GM12878 (cell line): ENCODE measurements at regions not wholly inside any gene's neighbourhood (a gene's known extent, or its start where the extent isn't known, plus 50 kb on each side); places are given as distances from the start of the nearest gene placed in this dataset.

Experiments
- ATAC-seq: fragments of 200-7000 bp; cut with Tn5 transposase; 3 replicates; pipeline ENCODE4 v1.9.1; 2020; ENCODE audit warnings: mild to moderate bottlenecking, moderate library complexity
- BruUV-seq: library from RNA; stranded (reverse); fragments of 400-500 nt; replicated peaks from 2 replicates; lab custom pipeline; 2021; lab: Mats Ljungman, UMichigan
- CTCF ChIA-PET: fragments of 300-600 bp; sonication (Branson Sonifier 250); formaldehyde crosslinking; extraction: SDS; loops from one replicate; lab custom pipeline; 2021; ENCODE audit warnings: inconsistent platforms; lab: Yijun Ruan, JAX
- POLR2A ChIA-PET: fragments of 350-600 bp; formaldehyde crosslinking; extraction: SDS; loops from one replicate; lab custom pipeline; 2021; ENCODE audit warnings: inconsistent platforms; lab: Charles Lee
- RAD21 ChIA-PET: fragments of 300-600 bp; sonication (Branson Sonifier 250); formaldehyde crosslinking; loops from one replicate; lab custom pipeline; 2023; ENCODE audit warnings: antibody characterized with exemption; ENCODE audit not compliant: unreplicated experiment; lab: Charles Lee
- SMC1A ChIA-PET: fragments of 300-600 bp; sonication (Branson Sonifier 250); formaldehyde crosslinking; loops from one replicate; lab custom pipeline; 2023; ENCODE audit not compliant: unreplicated experiment, uncharacterized antibody; lab: Charles Lee
- DNase-seq: peaks from one replicate; pipeline ENCODE4 v3.0.0-alpha.2; 2011; ENCODE audit warnings: low read depth, low spot score
- FAIRE-seq: peaks from 3 replicates; lab custom pipeline; 2011; peaks lifted over from hg19 to GRCh38; lab: Jason Lieb, UNC
- H2AFZ ChIP-seq: 2 replicates; pipeline ENCODE4 v1.6.0; 2011; ENCODE audit warnings: low read depth, low read length, control low read depth; ENCODE audit not compliant: control insufficient read depth
- H3K27ac ChIP-seq: 2 replicates; pipeline ENCODE4 v1.5.1; 2011; ENCODE audit warnings: control low read depth; ENCODE audit not compliant: control insufficient read depth, insufficient read depth
- H3K27me3 ChIP-seq, 2 experiments: replicated peaks in 1 of 2; 2 replicates each; pipeline versions ENCODE4 v1.6.0 to v1.6.1; 2011; ENCODE audit warnings: low read length in 1 of 2; ENCODE audit not compliant: control insufficient read depth in 2 of 2, insufficient read depth in 2 of 2
- H3K36me3 ChIP-seq, 2 experiments: 2 replicates each; pipeline ENCODE4 v1.5.1; 2011; ENCODE audit warnings: low read length in 1 of 2; ENCODE audit not compliant: control insufficient read depth in 2 of 2, insufficient read depth in 2 of 2
- H3K4me1 ChIP-seq: 2 replicates; pipeline ENCODE4 v1.6.1; 2011; ENCODE audit warnings: mild to moderate bottlenecking, low read length, moderate library complexity, mixed read lengths; ENCODE audit not compliant: control insufficient read depth, insufficient read depth
- H3K4me2 ChIP-seq: 2 replicates; pipeline ENCODE4 v1.6.0; 2011; ENCODE audit warnings: control low read depth; ENCODE audit not compliant: control insufficient read depth, insufficient read depth
- H3K4me3 ChIP-seq: fragments of 200-600 bp; sonication (generic); 2 replicates; pipeline ENCODE4 v1.5.1; 2016
- H3K79me2 ChIP-seq: 2 replicates; pipeline ENCODE4 v1.6.0; 2011; ENCODE audit warnings: low read length; ENCODE audit not compliant: control insufficient read depth, insufficient read depth
- H3K9ac ChIP-seq: 2 replicates; pipeline ENCODE4 v1.8.0; 2011; ENCODE audit warnings: low read length, control low read depth, mixed read lengths; ENCODE audit not compliant: control insufficient read depth, insufficient read depth
- H3K9me3 ChIP-seq: replicated peaks from 3 replicates; pipeline ENCODE4 v1.5.1; 2011; ENCODE audit warnings: mild to moderate bottlenecking, low read length; ENCODE audit not compliant: control insufficient read depth, insufficient read depth
- H4K20me1 ChIP-seq: 2 replicates; pipeline ENCODE4 v1.6.0; 2011; ENCODE audit not compliant: control insufficient read depth, insufficient read depth
- CBX3 ChIP-seq: fragments of 200-600 bp; sonication (generic); IDR thresholded peaks from 2 replicates; pipeline ENCODE4 v1.6.1; 2016; ENCODE audit warnings: low read depth, borderline replicate concordance
- CEBPB ChIP-seq, 2 experiments: fragments of 150-350 bp in 1 of 2; IDR thresholded peaks; 2 replicates each; pipeline ENCODE4 v1.6.1; 2012 to 2014; ENCODE audit warnings: low read depth in 2 of 2, low read length in 2 of 2, borderline replicate concordance in 1 of 2, inconsistent platforms in 1 of 2
- HCFC1 ChIP-seq: fragments of 150-350 bp; IDR thresholded peaks from 2 replicates; pipeline ENCODE4 v1.6.1; 2014; ENCODE audit warnings: low read length
- NFIC ChIP-seq: IDR thresholded peaks from 2 replicates; pipeline ENCODE4 v1.6.1; 2012; ENCODE audit warnings: low read depth, mild to moderate bottlenecking, inconsistent platforms, low read length, moderate library complexity
- NR2C2 ChIP-seq: IDR thresholded peaks from 2 replicates; pipeline ENCODE4 v1.6.1; 2011; ENCODE audit warnings: borderline replicate concordance, low read depth; ENCODE audit not compliant: control insufficient read depth, insufficient read length
- RAD21 ChIP-seq: IDR thresholded peaks from 2 replicates; pipeline ENCODE4 v1.6.1; 2011; ENCODE audit warnings: mild to moderate bottlenecking, low read depth, low read length, moderate library complexity; ENCODE audit not compliant: insufficient read depth
- RUNX3 ChIP-seq: IDR thresholded peaks from 2 replicates; pipeline ENCODE4 v1.6.1; 2012; ENCODE audit warnings: low read length, inconsistent platforms
- SMC3 ChIP-seq: IDR thresholded peaks from 2 replicates; pipeline ENCODE4 v1.6.1; 2011; ENCODE audit warnings: low read length, improper control_type of control experiment, borderline replicate concordance
- SUZ12 ChIP-seq: fragments of 200-600 bp; sonication (generic); IDR thresholded peaks from one replicate; pipeline ENCODE4 v1.6.1; 2018; ENCODE audit warnings: antibody characterized with exemption, mild to moderate bottlenecking; ENCODE audit not compliant: unreplicated experiment
- TAF1 ChIP-seq: IDR thresholded peaks from 2 replicates; pipeline ENCODE4 v1.6.1; 2011; ENCODE audit warnings: mild to moderate bottlenecking, low read depth, low read length, borderline replicate concordance
- WGBS: methylation state at CpG from one replicate; pipeline ENCODE4 v1.1.6; 2016; ENCODE audit warnings: low lambda C conversion rate; ENCODE audit not compliant: insufficient replicate concordance, insufficient coverage; ENCODE audit errors: missing lambda C conversion rate; 5-methylcytosine and 5-hydroxymethylcytosine counted together
- in situ Hi-C: fragments of 300-500 bp; cut with MboI; formaldehyde crosslinking; loops from 9 replicates; pipeline ENCODE4 v1.14.3; 2018; ENCODE audit warnings: mixed read lengths
- intact Hi-C: fragments of 100-400 bp; cut with micrococcal nuclease; formaldehyde crosslinking; loops from one replicate; pipeline ENCODE4 v1.14.2; 2022; ENCODE audit not compliant: unreplicated experiment

- SMC1A ChIA-PET: no interaction called here
- H3K79me2 ChIP-seq: no peaks in the 10 kb centered on the region
- no peak overlapping the region for H3K9ac ChIP-seq
- H4K20me1 ChIP-seq: no peaks in the 10 kb centered on the region
- no peak overlapping the region for H2AFZ ChIP-seq
- H3K9me3 ChIP-seq: no peaks in the 10 kb centered on the region
- H3K4me1 ChIP-seq: no peaks in the 10 kb centered on the region
- H3K36me3 ChIP-seq: no peaks in the 10 kb centered on the region
- intact Hi-C loops: no loop called here
- BruUV-seq: no TSS peak
- in situ Hi-C loops: no loop called here
- H3K4me3 ChIP-seq: no peak overlapping the region
- POLR2A ChIA-PET: no interaction called here
- H3K27ac ChIP-seq: no peak overlapping the region
- WGBS: 1% methylated on average over 4 of the region's 4 CpGs
- no peaks in the 10 kb centered on the region for H3K27me3 ChIP-seq
- DNase-seq (no peak), ATAC-seq (no peak), FAIRE-seq (no peak)
- TF ChIP-seq TAF1 (no peak), SUZ12 (no peak), NFIC (no peak), HCFC1 (no peak), NR2C2 (no peak), CEBPB (IDR thresholded peaks at IDR 0.05; ENCODE audit: borderline replicate concordance in 1 of 2, low read depth in 2 of 2, low read length in 2 of 2) (no peak), SMC3 (no peak), RUNX3 (no peak), CBX3 (no peak), RAD21 (no peak)
- TF ChIP-seq, all 136 proteins: peak for 0
- ChIA-PET CTCF (no interaction called here), RAD21 (no interaction called here)
- H3K4me2 ChIP-seq: no peak overlapping the region
These were observed 337.0 kb upstream of the NCAM2 start for GRCh38 chr21:20661246-20661645.
